Activated CD8-positive, alpha-beta memory T cell treated with anti-CD3 and anti-CD28 coated beads, Interleukin-2, amount 50 U/mL, for 24 hours (primary cell): ENCODE measurements at regions not wholly inside any gene's neighbourhood (a gene's known extent, or its start where the extent isn't known, plus 50 kb on each side); places are given as distances from the start of the nearest gene placed in this dataset.

Source experiments
- DNase-seq: peaks from one replicate; pipeline ENCODE4 v3.0.0-alpha.2; 2020; ENCODE audit errors: extremely low read depth

DNA sequence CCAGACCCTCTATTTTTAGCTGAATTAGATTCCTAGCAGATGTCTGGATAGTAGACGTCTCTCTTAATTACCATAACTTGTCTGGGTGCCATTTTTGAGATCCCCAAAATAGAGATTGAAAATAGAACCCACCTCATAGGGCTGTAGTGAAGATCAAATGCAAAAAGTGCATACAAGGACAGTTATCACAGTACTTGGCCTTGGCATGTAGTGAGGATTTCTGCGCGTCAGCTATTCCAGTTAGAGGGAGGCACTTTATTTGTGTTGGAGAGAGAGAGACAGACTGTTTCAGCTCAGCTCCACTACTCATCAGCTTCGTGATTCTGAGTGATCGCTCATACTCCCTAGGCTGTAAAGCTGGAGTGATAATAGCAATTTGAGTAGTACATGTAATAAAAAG lies 59.6 kb upstream of the CDH13 start:
- no peak for DNase-seq

DNA sequence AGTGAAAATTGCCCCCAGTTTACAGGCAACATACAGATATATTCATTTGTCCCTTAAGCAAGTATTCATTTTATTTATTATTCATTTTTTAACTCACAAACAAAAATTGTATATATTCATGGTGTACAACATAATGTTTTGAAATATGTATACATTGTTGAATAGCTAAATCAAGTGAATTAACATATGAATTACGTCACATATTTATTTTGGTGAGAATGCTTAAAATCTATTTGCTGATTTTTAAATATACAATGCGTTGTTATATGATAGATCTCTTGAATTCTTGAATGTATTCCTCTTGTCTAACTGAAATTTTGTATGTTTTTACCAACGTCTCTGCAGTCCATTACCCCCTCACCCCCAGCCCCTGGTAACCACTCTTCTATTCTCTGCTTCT lies 63.4 kb upstream of the CDH13 start:
- DNase-seq, result no peak

- DNase-seq, result no peak
Observed at GRCh38 chr16:82562183-82562683, 64.5 kb upstream of the CDH13 start.

DNA sequence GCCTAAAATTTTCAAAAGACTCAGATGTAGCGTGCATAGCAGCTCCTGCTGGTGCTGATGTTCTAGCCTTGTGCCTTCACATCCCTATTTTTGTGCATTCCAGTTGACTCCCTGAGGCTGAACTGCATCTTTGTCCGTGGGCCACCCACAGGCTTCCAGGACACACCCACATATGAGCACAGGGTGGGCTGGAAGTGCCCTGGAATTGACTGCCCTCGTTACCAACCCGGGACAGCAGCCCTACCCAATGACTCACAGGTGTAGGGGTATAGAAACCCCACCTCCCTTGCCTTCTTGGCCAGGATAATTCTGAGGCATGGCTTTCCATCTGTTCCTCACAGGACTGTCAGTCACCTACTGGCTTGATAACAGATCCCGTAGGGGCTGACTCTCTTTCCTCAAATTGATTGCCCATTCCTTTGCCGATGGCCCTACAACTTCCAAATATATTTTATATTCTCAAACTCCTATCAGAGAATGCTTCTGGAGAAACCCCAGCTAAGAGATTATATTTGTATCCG lies 65.9 kb upstream of the CDH13 start:
- no peak for DNase-seq

DNA sequence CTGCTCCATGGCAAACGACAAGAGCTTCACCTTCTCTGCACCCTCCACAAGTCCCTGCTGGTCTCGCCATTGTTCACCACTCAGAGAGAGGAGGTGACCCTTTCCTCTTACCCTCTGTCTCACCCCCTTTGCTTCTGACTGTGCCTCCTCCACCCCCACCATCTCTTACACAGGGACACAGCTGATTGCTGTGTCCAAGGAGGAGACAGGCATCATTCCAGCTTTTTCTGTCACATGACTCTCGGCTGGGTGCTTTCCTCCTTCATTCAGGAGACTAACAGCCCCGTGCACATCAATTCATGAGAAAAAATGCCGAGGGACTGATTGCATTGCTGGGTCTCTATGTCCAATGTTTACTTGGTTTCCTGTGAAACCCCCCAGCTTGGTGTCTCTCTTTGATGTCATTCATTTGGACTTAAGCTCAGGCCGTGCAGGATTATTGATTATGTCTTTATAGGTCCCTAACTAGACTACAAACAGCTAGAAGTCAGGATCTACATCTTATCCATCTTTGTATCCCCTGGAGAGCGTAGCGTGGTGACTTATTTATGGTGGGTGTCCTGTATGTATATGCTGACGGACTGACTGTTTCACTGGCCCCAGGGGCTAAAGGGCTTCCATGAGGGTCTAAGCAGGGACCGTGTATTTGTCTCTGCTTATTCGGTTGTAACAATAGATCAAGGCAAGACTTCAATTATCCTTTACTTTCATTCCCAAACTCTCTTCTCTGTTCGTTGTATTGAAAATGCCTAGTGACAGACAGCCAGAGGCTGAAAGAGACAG lies 82.2 kb upstream of the CDH13 start:
- no peak for DNase-seq

DNA sequence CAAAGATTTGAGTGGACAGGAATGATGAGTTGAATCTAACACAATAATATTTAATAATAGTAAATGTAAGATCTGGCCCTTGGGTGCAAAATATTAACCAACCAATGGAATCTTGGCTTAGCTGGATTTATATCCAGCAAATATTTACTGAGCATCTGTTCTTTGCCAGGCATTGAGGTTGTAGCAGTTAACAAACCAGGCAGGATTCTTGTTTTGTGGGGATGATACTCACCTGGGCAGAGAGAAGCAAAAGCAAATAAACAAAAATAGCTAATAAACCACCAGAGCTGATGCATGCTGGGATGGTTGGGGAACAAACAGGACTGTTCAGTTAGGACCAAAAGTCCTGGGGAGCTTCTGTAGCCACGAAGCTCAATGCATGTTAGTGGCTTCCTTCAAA lies 84.1 kb upstream of the CDH13 start:
- no peak for DNase-seq

DNA sequence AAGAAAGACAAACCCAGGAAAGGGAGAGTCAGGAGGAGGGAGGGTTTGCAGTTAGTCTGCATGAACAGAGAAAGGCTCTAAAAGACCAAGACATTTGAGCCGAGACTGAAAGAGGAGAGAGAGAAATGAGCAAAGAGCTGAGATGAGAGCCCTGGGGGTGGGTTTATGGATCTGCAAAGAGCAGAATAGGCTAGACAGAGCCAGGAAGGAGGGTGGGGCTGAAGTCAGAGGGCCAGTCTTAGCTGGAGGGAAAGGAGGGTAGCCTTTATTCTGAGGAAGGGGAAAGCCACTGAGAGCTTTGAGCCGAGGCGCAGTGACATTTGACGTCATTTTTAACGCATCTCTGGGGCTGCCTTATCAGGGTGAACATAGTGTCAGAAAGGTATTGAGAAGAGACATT lies 85.7 kb upstream of the CDH13 start:
- no peak for DNase-seq

GRCh38 chr16:82535764-82536163 lies 91.0 kb upstream of the CDH13 start:
- no peak for DNase-seq

- no peak for DNase-seq
Observed at GRCh38 chr16:82535262-82535661, 91.5 kb upstream of the CDH13 start.

- DNase-seq, result no peak
Observed at GRCh38 chr16:82533189-82533588, 93.6 kb upstream of the CDH13 start.

DNA sequence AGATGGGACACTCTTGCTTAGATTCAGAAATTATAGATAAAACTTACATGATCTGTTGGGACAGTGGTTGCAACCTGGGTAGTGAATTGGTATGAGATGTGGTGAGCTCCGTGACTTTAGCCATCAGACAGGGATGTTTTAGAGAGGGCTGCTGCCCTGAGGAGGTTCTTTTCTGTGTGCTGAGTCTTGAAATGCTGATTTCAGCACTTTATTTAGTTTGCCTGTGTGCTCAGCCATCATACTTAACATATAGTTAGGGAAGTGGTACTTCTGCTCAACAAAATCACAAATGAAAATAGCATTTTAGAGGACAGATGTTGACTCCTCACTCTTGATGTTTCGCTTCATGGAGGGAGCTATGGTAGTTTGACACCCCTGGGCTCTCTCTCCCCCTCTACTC lies 95.9 kb upstream of the CDH13 start:
- no peak for DNase-seq

GRCh38 chr16:82527101-82527500 lies 99.7 kb upstream of the CDH13 start:
- DNase-seq, result no peak

DNA sequence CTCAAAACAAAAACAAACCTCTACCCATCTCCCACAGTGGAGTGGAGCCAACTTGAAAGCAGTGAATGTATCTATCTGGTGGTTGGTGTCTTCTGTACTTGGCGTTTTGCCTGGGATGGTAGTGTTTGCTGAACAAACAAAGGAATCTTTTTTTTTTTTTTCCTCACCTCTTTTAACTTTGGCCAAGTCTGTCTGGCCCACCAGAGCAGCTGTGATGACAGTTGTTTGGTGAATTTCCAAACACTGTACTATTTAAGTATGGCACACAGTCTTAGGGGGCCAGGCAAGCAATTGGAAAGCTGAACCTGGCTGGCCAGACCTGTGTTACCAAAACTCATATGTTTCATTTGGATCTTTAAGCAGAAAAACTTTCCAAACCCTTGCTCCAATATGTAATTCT lies 101.8 kb upstream of the CDH13 start:
- no peak for DNase-seq

DNA sequence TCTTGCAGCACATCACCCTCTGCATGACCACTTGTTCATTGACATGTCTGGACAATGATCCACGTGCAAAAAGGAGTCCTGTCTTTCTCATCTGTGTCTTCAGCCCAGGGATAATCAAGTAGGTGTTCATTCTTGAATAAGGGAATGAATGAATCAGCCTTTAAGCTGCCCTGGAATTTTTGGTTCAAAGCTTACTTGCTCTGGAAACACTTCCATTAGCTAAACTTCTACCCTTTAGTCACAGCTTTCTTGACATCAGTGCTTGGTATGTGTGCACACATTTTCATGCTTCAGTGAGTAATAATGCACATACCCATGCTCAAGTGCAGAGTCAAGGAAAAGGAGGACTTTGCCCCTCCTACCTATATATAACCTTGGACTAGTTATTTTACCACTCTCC lies 103.0 kb upstream of the CDH13 start:
- no peak for DNase-seq

GRCh38 chr16:82522026-82522425 lies 104.7 kb upstream of the CDH13 start:
- no peak for DNase-seq

DNA sequence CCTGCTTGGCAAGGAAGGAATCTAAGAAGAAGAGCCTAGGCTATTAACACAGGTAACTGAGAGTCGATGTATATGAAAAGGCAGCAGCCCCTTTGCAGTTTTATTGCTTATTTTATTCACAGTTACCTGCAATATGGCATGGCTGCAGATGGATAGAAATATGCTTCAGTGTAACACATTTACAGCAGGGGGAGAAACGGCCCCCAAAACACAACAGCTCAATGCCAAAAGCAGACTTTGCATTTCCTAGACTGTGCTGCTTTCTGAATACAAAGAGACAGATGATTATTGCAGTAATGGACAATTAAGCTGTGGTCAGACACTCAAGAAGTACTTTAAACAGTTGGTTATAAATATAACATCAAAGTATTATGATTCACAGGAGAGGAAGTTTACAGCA lies 108.0 kb upstream of the CDH13 start:
- DNase-seq, result no peak

DNA sequence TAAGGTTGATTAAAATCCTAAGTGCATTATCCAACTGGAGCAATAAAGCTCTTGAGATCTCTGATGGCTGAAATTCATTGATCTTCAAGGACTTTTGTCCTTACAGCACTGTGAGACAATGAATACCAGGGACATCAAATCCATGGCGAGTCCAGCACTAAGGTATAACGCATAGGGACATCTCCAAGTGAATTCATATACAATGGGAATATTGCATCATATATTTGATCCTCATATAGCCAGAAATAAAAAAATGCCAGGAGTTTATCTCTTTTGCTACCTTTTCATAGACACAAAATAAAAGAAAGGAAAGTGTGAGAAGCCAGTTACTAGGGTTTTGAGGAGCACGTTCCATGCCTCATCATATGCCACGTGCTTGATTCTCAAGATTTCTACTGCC lies 112.5 kb upstream of the CDH13 start:
- no peak for DNase-seq

- no peak for DNase-seq
Observed at GRCh38 chr16:82510789-82511305, 115.9 kb upstream of the CDH13 start.

GRCh38 chr16:82509691-82510430 lies 116.9 kb upstream of the CDH13 start:
- DNase-seq, result no peak

DNA sequence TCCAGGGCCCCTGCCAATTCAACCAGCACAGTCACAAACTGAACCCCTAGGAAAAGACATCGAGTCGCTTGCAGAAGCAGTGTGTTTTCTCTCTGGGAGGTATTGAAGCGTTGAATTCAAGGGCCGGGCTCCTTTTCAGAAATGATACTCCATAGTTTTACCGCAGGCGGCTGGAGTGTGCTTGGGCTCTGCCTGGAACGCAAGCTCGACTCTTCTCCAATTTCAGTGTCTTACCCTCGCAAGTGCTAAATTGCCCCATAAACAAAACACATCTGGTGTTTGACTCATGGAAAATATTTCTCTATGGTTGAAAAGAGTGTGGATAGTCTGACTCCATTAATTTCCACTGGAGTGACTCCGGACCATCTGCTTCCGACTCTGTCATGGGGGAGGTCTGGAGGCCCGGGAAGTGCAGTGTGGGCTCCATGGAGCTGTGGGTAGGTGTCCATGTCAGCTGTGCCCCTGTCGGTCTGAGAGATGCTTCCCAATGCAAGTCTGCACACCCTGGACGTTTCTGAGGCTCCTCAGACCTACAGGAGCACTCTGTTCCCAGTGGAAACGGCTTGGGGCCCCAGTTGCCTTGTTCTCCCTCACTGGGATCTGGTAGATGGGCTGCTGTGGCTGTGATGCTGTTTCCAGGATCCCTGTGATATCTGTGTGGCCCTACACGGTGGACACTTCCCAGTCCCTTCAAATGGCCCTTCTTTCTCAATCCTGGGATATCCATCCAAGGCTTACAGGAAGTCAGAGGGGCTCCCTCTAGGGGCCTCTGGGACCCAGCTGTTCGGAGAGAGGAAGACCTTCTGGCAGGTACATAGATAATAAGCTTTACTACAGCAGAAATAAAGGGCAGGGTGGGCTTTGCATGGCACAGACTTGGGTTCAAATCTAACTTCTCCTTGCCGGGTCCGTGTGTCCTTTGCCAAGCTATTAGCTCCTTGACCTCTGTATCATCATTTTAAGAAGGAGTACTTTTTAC lies 119.8 kb upstream of the CDH13 start:
- DNase-seq, result no peak

GRCh38 chr16:82504836-82505235 lies 121.9 kb upstream of the CDH13 start:
- no peak for DNase-seq

DNA sequence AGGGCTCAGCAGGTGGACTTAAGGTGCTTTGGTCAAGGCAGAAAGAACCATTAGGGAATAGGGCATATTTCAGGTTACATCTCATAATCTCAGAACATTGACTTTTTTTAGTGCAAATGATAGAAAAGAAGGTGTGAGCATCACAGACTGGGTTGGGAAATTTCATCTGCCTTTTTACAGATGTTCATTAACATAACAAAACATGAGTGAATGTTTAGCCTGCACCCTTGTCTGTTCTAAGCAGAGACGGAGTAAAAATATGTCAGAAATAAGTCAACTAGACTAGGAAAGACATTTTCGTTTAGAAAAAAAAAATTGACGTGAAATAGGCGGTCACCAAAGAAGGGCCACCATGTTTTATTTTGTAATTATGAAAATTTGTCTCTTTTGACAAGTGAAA lies 127.5 kb upstream of the CDH13 start:
- DNase-seq, result no peak
